LHCN-M2 (cell line): ENCODE measurements at regions not wholly inside any gene's neighbourhood (a gene's known extent, or its start where the extent isn't known, plus 50 kb on each side); places are given as distances from the start of the nearest gene placed in this dataset.
"Not testable (repeated sequence)": the region's sequence is repeated elsewhere in the genome, so short reads cannot be mapped to it uniquely, and the experiment has no call there.

ENCODE experiments used
- DNase-seq: peaks from one replicate; pipeline ENCODE4 v3.0.0-alpha.2; 2012; ENCODE audit warnings: low read depth

- DNase-seq: no peak
Measured at GRCh38 chr5:2153350-2153749, 270.6 kb upstream of the IRX4 start.

GRCh38 chr5:2151301-2151888 is 268.7 kb upstream of the IRX4 start:
- DNase-seq: not testable (repeated sequence)

GRCh38 chr5:2149195-2149539 is 266.4 kb upstream of the IRX4 start:
- peak; percentile 6 for DNase-seq

- no peak for DNase-seq
Measured at GRCh38 chr5:2148312-2149194, 265.8 kb upstream of the IRX4 start.

- no peak for DNase-seq
Measured at GRCh38 chr5:2147504-2148311, 265.0 kb upstream of the IRX4 start.

DNA sequence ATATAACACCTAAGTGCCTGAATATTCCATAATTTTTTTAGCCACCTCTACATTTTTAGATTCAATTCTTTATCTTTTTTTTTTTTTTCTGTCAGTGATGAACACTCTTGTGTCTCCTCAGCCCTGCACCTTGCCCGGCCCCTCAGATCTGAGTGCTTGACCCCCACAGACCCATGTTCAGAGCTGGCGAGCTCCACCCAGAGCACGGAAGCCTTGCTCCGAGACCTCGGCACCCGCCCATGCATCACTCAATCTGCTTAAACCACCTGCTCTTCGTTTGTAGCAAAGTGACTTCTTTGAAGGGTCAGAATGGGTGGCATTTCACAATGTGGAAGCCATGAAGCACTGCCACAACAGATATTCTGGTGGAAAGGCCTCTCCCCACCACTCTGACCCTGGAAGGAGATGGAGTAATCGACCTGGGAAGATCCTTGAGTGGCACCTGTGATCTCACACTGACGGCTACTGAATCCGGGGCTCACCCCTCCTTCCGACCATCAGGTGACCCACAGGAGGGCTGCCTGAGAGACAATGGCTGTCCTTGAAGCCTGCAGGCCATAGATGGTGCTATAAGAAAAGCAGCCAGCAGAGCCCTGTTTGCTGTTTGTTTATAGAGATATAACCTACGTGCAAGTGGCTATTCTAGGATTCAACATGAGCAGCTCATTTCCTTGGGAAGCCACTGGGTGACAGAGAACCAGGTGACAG is 261.1 kb upstream of the IRX4 start:
- no peak for DNase-seq

GRCh38 chr5:2143088-2143487 is 260.4 kb upstream of the IRX4 start:
- no peak for DNase-seq

DNA sequence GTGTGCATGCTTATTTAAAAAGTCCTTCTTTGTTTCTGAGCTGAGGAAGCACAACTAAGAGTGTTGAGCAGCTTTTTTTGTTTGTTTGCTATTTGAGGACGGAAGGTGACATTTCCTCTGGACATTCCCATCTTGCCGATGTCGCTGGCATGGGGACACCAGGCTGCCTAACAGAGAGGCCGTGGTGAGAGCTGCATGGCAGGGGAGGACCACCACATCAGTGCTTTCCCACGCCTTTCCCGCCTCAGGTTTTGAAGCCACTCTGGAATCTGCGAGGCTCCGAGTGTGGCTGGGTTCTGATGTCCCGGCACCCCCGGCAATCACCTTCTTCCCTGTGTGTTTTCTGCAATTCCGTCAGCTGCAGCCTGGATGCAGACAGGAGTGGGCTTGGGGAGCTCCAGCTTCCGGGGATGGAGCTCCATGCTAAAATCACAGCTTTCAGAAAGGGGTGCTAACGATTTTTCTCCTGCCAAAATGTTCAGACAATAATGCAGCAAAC is 259.8 kb upstream of the IRX4 start:
- no peak for DNase-seq

- no peak for DNase-seq
Measured at GRCh38 chr5:2141254-2142000, 258.7 kb upstream of the IRX4 start.

- no peak for DNase-seq
Measured at GRCh38 chr5:2140501-2141175, 257.9 kb upstream of the IRX4 start.

- no peak for DNase-seq
Measured at GRCh38 chr5:2139478-2139877, 256.8 kb upstream of the IRX4 start.

- no peak for DNase-seq
Measured at GRCh38 chr5:2138896-2139295, 256.2 kb upstream of the IRX4 start.

GRCh38 chr5:2137444-2138050 is 254.8 kb upstream of the IRX4 start:
- DNase-seq: no peak

DNA sequence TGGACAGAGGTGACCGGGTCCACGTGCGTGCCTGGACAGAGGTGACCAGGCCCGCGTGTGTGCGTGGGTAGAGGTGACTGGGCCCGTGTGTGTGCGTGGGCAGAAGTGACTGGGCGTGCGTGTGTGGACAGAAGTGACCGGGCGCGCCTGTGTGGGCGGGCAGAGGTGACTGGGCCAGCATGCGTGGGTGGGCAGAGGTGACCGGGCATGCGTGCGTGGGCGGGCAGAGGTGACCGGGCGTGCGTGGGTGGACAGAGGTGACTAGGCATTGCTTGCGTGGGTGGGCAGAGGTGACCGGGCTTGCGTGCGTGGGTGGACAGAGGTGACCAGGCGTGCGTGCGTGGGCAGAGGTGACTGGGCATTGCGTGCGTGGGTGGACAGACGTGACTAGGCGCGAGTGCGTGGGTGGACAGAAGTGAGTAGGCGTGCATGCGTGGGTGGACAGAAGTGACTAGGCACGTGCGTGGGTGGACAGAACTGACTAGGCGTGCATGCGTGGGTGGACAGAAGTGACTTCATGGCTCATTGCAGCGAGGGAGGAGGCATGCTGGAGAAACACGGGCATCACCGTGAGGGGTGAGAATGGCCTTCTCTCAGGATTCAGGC is 254.1 kb upstream of the IRX4 start:
- DNase-seq: no peak

- DNase-seq: no peak
Measured at GRCh38 chr5:2135833-2136232, 253.1 kb upstream of the IRX4 start.

DNA sequence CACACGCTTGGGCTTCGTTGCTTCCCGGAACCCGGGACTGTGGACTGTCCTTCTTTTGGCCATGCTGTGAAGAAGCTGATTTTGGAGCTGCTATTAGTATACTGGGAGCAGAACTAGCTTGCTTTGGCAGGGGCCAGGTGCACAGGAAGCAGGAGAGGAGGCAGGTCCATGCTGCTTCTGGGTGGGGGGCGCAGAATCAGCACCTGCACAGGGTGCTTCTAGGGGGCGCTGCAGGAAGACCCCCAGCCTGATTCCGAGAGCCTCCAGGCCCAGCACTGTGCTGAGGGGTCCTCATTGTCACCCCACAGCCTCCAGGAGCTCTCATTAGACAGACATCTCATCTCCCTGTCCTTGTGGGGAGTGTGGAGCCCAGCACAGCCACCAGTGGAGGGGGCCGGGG is 252.6 kb upstream of the IRX4 start:
- no peak for DNase-seq

DNA sequence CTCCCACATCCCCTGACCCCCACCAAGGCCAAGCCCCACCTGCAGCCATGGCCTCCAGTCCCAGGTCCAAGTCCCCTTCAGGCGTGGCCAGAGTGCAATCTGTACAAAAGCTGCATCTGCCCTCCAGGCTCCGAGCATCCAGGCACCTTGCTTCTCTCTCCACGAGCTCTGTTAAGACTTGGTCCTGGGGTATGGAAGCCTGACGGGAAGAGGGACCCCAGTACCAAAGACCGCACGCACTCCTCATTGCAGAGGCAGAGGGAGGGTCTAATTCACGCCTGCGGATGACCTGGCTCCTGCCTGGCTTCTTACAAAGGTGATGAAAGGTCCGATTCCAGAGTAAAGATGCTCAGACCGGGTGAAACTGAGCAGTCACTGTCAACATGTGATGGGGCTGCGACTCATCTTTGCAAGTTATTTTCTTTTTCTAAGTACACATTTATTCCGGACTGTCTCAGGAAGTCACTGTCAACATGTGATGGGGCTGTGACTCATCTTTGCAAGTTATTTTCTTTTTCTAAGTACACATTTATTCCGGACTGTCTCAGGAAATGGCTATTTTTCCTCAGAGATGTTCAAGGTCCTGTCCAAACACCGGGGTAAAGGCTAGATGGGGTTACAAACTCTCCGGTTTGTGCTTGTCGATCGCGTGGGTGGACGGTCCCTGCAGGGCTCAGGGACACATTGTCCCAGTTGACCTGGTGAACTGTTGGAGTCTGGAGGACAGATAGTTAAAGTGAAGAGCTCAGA is 252.0 kb upstream of the IRX4 start:
- no peak for DNase-seq

DNA sequence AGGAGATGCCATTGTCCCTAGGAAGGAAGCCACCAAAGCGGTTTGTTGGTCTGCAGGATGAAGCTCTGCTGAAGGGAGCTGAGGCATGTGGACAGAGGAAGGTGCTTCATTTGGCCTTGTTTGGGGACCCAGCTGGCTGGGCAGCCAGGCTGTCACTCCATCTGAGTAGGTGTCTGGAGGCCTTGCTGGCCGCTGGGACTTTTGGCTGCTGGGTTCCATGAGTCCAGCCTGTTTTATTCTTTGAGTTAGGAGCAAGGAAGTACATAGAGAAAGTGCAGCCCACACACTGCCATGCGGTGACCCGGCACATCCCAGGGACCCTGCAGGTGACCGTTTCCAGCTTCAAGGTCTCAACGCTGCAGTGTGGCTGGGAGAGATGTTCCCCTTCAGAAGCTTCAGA is 251.2 kb upstream of the IRX4 start:
- no peak for DNase-seq

DNA sequence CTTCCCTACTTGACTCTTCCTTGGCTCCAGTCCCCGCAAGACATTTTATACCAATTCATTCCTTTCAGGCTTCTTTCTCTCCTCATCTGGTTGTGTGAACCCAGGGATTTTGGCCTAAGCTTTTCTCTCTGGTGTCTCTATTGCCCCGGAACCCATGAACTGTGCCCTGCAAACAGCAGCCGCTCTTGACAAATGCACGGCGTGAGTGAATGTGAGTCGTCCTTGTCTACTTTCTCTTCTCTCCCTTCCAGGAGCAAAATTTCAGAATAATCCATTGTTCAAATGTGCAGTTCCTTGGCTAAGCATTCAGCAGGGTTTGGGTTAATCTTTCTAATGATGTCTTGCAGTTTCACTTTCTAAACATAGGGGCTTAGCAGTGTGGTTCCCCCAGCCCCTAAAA is 250.4 kb upstream of the IRX4 start:
- DNase-seq: no peak
